AML-193 (cell line): ENCODE measurements at regions not wholly inside any gene's neighbourhood (a gene's known extent, or its start where the extent isn't known, plus 50 kb on each side); places are given as distances from the start of the nearest gene placed in this dataset.
A peak's percentile ranks its signal among the peaks of the same experiment; 100 is the strongest.
"Not testable (repeated sequence)": the region's sequence is repeated elsewhere in the genome, so short reads cannot be mapped to it uniquely, and the experiment has no call there.

ENCODE experiments used
- DNase-seq, 2 experiments: peaks; one replicate each; lab custom pipeline; 2025; lab: John Stamatoyannopoulos, UW

DNA sequence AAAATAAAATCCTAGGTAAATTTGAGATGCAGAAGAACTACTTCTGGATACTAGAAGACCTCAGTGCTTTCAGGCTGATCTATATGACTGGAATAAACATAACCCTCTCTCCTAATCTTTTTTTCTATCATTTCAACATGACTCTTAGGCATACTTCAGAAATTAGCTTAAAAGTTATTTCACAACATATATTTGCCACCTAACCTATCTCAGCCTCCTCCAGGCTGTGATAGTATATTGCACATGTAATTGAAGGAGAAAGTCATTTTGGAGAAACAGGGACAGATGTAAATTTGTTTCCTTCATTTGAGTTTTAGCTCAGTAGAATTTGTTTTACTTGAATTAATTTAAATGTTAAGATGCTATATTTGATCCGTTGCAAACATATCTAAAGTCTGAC is 1932.3 kb upstream of the CDH6 start:
- no peak for DNase-seq

DNA sequence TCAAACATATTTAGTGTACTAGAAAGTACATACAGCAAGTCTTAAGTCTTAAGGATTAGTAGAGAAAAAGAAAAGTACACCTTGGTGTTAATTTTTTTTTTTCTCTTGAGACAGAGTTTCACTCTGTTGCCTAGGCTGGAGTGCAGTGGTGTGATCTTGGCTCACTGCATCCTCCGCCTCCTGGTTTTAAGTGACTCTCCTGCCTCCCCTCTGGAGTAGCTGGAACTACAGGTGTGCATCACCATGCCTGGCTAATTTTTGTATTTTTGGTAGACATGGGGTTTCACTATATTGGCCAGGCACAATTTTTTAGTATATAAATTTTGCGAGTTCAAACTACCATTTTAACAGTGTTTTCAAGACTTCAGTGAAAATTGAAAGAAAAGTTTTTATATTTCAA is 1941.1 kb upstream of the CDH6 start:
- no peak for DNase-seq

DNA sequence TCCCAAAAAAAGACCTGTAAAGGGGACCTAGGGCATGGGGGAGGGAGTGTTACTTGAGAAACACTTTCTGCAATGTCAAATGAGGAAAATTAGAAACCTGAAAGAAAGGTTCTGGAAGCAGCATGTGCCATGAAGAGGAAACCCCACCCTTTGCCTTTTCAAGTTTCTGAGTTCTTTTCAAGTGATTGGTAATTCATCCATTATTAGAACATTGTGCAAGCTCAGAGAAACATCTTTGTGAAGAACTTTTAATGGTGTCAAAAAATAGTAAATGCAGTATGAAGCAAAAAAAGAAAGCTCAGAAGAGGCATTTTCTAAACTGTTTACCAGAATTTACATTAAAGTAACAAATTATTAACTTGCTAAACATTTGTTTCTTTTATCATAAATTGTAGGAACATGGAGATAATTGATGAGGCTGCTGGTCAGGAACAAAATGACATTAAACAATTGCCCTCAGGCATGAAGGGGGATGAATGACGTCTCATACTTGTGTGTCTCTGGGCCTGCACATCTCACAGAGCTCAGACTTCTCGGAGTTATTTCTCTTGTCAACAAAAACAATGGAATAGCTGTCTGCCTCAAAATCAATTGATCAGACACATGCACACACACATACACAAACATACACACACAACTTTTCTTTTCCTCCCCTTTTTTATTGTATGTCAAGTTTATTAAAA is 1946.0 kb upstream of the CDH6 start:
- no peak for DNase-seq

DNA sequence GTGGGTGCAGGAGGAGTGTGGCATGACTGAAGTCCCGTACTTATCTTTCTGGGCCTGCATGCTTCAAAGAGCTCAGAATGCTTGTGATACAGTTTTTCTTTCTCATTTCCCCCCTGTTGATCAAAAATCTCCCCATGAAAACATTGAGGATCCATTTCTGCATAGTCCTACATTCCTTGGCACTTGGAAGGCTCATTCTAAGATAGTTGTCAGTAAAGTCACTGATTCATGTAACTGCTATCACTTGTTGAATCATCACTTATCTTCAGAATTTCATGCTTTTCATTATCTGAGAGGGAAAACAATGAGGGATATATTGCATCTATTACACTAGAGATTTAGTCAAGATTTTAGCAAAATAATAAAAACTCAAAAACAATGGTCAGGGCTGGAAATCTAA is 1953.1 kb upstream of the CDH6 start:
- DNase-seq: no peak

DNA sequence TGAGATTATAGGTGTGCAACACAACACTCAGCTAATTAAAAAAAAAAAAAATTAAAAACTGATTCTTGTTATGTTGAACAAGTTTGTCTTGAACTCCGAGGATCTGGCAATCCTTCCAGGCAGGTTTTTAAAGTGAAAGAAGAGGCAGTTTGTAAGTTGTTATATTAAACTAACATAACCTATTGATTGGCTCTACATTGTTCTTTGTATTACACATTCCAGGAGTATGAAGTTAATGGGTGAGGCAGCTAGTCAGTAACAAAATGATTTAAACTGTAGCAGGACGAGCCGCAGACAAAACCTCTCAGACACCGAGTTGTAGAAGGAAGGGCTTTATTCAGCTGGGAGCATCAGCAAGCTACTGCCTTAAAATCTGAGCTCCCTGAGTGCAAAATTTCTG is 1953.9 kb upstream of the CDH6 start:
- DNase-seq: no peak

DNA sequence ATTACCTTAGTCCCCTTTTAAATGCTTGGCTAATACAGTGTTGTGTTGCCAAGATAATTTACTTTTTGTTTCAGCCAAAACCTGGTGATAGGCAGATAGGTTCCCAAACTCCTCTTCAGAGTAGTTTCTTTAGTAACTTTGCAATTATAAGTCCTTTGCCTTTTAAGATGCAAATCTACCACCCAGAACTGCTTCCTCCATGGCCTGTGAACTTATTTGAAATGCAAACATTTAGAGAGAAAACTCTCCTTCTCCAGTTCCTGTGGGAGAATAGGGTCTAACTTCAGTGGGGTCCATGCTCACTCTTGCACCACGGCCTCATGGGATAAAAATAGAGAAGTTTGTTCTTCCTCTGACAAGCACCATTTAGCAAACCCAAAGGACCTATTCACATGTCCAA is 1955.4 kb upstream of the CDH6 start:
- no peak for DNase-seq

DNA sequence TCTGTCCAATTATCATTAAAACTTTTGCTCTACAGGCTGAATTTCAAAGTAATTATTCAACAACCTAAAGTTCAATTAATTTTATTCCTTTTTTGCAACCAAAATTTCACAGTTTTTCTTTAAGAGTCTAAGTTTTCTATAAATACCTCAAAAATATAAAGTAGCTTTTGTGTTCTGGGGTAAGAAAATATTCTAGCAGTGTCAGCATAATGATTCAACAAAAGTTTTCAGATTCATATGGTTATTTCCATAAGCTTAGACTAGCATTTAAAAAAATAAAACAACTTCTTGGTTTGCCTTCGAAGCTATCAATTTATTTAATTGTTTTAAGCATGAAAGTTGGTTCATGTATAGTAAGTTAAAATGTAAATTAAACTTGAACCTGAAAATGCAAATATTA is 1962.3 kb upstream of the CDH6 start:
- no peak for DNase-seq

DNA sequence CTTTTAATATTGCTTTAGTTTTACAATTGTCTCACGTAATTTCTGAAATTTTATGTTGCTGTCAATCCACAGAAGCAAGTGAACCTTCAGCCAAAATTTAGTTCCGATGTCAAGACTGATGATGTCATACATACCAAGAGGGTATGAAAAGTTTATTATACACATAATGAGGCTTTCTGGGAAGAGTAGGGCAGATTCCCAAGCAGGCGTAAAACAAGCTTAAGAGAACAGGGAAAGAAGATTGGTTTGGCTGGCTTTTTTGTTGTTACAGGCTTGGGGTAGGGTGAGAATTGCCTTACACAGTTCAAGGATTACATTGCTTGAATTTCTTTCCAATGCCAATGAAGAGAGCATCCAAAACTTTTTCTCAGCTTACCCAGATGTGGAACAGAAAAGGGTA is 1962.9 kb upstream of the CDH6 start:
- no peak for DNase-seq

DNA sequence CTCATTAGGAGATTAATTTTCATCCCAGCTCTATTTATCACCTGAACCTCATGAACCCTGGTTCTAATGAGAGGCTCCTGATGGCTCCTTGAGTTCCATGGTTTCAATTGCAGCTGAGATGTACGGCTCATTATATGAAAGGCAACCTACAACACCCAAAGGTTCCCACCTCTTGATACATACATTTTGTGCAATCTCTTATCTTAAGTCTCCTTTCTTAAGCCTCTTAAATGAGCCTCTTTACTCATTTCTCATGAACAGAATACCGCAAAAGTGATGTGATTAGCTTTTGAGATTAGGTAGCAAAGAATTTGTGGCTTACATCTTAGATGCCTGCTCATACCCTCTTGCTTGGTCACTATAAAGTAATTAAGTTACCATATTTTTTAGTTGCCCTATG is 1964.0 kb upstream of the CDH6 start:
- DNase-seq: no peak

DNA sequence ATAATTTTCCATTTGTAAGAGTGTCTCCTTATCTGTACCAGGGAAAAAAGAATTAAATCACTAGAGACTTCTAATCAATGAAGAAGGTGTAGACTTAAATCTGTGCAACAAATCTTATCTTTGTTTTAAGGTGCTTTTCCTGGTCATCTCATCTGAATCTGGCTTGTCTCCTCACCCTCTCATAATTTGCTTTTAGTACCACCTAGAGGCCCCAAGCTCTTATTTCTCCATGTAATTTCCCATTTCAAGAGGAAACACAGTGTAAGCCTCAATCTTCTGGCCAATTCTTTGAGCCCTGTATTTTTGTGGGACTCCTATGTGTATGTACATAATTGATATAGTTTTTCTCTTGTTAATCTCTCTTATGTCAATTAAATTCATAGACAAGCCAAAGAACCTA is 1975.3 kb upstream of the CDH6 start:
- peak in 1 of 2 experiments; percentile 6 for DNase-seq

DNA sequence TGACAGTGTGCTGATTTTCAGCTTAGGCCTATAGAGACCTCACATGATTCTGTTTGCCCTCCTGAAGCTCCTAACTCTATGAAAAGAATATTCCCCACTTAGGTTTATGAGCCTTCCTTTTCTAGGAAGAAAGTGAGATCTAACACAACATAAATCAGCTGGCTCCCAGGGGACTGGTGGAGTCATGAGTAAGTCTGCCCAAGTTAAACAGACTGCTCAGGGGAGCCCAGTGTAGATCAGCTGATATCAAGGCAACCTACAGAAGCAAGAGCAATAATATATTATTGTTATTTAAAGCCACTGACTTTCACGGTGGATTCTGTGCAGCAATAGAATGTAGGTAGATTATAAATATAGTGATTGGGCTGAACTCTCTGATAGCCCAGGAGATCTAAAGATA is 1978.6 kb upstream of the CDH6 start:
- no peak for DNase-seq

DNA sequence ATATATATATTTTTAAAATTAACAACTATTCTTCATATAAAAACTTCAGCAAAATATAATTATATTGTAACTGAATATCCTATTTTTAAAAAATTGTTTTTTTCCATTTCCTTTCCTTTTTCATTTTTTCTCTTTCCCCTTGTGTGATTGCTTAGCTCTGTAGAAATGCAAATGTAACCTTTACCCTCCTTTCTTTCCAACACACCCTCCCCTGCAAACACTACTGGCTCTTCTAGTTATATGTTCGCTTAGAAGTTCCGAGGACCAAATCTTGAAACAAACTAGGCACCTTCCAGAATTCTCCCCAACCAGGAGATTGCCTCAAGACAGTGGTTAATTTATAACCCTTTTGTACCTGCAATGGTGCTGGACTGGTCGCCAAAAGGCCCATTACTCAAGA is 1980.0 kb upstream of the CDH6 start:
- no peak for DNase-seq

DNA sequence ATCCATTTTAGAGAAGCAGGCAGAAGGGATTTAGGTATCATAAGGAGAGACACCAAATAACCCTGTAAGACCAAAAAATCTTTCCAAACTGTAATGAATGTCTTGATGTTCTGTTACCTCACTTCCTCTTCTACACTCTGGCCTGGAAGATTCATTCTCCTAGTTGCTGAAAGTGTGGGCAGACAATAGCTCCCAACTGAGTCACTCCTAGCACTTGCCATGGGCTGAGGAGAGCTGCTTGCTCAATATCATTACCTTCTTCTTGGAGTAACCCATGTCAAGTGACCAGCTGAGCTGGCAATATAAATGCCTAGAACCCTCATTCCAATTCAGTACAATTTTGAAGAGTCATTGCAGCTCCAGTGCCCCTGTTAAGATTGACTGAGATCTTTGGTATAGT is 1985.5 kb upstream of the CDH6 start:
- DNase-seq: no peak

DNA sequence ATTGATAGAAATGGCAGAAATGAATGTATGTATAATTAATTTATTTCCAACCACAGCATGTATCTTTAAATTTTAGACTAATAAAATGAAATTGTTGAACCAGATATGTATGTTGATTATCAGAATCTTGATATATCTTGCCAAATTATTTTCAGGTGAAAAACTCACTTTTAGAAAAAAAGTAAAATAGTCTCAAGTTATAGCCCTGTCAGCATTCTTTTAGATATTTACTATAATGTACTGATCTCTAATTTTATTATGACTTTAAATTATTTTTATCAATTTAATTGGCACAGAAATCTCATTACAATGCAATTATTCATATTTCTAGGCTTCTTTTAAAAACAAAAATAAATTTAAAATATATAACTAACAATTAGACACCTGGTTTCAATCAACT is 1990.4 kb upstream of the CDH6 start:
- DNase-seq: no peak

DNA sequence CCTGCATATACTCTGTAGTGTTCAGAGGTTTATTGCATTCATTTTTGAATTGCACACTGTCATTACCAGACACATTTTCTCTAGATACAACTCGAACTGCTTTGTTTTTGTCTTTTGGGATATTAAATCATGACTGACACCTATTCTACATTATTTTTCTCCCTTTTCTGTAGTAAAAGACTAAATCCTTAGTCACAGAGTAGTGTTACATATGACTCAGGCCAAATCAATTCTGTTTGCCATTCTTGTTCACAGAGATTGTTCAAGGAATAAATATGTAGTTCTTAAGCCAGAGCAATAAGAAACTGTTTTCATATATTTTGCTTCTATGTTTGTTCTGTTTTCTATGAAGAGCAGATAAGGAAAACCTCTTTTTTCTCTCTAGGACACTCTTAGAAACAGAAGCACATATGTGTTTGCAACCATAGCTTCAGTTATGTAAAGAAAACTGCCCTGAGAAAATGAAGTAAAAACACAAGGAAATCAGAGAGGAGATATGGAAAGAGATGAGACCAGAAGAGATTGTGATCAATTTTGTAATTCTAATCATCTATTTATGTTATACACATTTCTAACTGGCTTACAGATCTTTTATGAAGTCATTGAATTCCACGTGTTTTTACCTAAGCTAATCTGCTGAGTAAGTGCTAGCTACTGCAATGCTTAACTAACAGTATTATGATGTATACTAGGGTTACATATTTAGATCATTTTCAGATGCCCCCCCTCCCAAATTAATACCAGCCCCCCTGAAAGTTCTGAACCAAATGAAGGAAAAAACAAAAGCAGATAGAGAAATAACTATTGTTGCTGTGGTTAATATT is 1995.6 kb upstream of the CDH6 start:
- no peak for DNase-seq

DNA sequence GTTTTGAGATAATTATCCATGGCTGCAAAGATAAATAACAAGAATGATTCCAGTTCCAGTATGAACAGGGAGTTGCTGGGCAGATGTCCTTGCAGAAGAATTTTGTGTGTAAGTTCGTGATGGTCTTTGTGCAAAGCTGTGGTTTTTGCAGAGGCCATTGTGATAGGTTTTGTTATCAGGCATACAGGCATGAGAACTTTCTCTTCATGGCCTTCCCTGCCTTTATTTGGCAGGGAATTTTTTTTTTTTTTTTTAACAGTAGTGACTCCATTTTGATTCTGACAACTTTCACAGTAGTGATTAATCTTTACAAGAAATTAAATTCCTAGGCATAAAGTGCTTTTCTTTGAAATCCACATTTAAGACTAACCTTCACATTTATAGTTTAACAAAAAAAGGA is 1999.5 kb upstream of the CDH6 start:
- DNase-seq: no peak

DNA sequence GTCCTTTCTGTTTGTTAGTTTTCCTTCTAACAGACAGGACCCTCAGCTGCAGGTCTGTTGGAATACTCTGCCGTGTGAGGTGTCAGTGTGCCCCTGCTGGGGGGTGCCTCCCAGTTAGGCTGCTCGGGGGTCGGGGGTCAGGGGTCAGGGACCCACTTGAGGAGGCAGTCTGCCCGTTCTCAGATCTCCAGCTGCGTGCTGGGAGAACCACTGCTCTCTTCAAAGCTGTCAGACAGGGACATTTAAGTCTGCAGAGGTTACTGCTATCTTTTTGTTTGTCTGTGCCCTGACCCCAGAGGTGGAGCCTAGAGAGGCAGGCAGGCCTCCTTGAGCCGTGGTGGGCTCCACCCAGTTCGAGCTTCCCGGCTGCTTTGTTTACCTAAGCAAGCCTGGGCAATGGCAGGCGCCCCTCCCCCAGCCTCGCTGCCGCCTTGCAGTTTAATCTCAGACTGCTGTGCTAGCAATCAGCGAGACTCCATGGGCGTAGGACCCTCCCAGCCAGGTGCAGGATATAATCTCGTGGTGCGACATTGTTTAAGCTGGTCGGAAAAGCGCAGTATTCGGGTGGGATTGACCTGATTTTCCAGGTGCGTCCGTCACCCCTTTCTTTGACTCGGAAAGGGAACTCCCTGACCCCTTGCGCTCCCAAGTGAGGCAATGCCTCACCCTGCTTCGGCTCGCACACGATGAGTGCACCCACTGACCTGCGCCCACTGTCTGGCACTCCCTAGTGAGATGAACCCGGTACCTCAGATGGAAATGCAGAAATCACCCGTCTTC is 2002.0 kb upstream of the CDH6 start:
- not testable (repeated sequence) for DNase-seq

DNA sequence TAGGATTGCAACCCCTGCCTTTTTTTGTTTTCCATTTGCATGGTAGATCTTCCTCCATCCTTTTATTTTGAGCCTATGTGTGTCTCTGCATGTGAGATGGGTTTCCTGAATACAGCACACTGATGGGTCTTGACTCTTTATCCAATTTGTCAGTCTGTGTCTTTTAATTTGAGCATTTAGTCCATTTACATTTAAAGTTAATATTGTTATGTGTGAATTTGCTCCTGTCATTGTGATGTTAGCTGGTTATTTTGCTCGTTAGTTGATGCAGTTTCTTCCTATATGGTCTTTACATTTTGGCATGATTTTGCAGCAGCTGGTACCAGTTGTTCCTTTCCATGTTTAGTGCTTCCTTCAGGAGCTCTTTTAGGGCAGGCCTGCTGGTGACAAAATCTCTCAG is 2003.1 kb upstream of the CDH6 start:
- DNase-seq: not testable (repeated sequence)

DNA sequence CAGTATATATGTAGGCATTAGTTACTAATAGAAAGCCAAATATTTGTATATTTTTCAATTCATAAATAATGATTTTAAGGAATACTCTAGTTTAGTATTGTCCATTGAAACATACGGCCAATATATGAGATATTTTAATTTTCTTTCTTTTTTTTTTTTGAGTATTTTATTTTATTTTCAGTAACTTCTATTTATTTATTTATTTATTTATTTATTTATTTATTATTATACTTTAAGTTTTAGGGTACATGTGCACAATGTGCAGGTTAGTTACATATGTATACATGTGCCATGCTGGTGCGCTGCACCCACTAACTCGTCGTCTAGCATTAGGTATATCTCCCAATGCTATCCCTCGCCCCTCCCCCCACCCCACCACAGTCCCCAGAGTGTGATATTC is 2007.1 kb upstream of the CDH6 start:
- not testable (repeated sequence) for DNase-seq

DNA sequence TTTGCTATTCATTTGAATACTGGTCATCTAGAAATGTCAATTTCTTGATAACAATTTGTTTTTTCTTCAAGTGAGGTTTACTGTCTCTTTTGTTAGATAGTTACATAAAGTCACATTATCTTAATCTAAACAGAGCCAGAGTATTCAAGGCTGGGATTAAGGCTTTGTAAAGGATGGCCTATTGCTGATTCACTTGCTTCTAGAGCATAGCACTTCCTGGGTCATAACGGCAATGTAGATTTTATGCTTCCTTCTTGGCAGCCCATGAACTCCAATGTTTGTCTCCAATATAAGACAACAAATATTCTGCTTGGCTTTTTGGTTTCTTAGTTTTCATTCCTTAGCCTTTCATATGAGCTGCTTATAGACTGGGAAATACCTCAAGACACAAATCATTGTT is 2007.9 kb upstream of the CDH6 start:
- no peak for DNase-seq

DNA sequence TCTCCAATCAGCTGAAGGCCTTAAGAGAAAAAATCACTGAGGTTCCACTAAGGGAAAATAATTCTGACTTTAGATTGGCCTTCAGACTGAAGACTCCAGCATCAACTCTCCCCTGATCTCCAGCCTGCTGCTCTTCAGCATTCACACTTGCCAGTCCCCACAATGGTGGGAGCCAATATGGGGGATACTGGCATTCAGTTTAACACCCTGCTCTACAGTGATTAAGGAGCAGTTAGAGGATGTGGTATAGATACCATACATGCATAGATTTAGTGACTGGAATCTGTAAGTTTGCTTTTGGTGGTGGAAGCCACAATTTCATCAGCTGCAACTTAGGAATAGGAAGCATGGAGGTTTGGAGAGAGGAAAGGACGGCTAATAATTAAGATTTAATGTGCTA is 2017.7 kb upstream of the CDH6 start:
- no peak for DNase-seq

DNA sequence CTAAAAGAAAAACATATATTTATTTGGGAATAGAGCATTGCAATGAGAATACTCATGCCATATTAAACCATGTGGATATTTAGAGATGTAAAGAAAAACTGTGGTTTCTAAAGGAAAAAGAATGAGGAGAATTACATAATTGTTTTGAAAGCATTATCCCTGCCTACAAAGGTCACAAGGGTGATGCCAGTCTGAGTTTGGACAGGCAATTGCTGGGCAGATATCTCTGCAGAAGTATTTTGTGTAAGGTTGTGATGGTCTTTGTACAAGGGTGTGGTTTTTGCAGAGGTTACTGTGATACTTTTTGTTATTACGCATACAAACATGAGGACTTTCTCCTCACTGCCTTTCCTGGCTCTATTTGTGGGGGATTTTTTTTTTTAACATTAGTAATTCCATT is 2022.9 kb upstream of the CDH6 start:
- no peak for DNase-seq

DNA sequence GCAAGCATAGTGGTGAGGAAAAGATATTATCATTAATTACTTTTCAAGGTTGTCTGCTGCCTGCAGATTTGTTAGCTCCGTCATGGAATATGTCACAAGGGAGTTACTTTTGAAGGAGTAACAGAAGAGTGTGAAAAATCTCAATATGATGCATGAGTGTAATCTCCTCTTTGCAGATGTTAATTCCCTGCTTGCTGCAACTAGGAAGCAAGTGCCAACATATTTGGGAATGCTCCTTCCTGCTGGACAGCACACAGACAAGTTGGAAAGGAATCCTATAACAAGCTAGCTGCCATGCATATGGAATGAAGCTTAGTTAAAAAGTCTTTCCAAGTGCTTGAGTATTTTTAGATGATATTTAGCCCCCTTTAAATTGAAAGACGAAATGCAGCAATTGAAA is 2023.6 kb upstream of the CDH6 start:
- DNase-seq: no peak
